Fibroblast of lung (primary cell): ENCODE measurements at regions not wholly inside any gene's neighbourhood (a gene's known extent, or its start where the extent isn't known, plus 50 kb on each side); places are given as distances from the start of the nearest gene placed in this dataset.

Experiments
- EZH2 ChIP-seq: IDR thresholded peaks from 2 replicates; pipeline ENCODE4 v1.5.1; 2012; ENCODE audit warnings: low read length, control low read depth, mild to moderate bottlenecking; ENCODE audit errors: missing control alignments
- TF ChIP-seq, protein P1 (sequence below), 2 donors: IDR thresholded peaks in 1 of 2; conservative IDR thresholded peaks in 1 of 2; 1 replicate in 1 of 2; 2 replicates in 1 of 2; pipeline ENCODE4 v1.5.1; 2011 to 2012; ENCODE audit warnings: low read length in 2 of 2, control low read depth in 1 of 2, inconsistent platforms in 1 of 2, low read depth in 1 of 2, mild to moderate bottlenecking in 1 of 2

DNA sequence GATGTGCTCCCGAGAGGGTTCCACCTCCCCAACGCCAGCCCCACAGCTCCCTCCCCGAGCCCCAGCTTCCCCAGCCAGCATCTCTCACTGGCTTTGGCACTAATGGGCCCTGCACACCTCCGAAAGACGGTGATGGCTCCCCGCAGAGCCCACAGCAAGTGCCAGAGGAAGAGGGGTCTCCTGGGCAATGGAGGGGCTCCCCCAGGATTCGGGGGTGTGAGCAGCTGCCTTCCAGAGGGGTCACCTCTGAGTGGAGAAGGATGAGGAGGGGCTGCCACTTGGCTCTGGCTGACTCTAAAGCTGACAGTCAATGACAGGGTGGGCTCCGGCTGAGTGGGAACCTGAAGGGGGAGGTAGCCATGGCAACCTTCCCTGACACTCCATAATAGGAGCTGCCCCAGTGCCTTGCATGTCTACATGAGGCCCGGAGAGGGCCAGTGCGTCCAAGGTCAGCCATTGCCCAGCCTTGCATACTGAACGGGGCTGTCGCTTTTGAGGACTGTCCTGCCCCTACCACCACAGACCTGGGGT lies 98.6 kb upstream of the SYT13 start:
- TF ChIP-seq, protein P1, sequence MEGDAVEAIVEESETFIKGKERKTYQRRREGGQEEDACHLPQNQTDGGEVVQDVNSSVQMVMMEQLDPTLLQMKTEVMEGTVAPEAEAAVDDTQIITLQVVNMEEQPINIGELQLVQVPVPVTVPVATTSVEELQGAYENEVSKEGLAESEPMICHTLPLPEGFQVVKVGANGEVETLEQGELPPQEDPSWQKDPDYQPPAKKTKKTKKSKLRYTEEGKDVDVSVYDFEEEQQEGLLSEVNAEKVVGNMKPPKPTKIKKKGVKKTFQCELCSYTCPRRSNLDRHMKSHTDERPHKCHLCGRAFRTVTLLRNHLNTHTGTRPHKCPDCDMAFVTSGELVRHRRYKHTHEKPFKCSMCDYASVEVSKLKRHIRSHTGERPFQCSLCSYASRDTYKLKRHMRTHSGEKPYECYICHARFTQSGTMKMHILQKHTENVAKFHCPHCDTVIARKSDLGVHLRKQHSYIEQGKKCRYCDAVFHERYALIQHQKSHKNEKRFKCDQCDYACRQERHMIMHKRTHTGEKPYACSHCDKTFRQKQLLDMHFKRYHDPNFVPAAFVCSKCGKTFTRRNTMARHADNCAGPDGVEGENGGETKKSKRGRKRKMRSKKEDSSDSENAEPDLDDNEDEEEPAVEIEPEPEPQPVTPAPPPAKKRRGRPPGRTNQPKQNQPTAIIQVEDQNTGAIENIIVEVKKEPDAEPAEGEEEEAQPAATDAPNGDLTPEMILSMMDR (conservative IDR thresholded peaks at IDR 0.05 in 1 of 2, IDR thresholded peaks at IDR 0.05 in 1 of 2; ENCODE audit: low read depth in 1 of 2, low read length in 2 of 2): no peak
- no peak for TF ChIP-seq EZH2
